Endothelial cell of umbilical vein (primary cell): ENCODE measurements at regions not wholly inside any gene's neighbourhood (a gene's known extent, or its start where the extent isn't known, plus 50 kb on each side); places are given as distances from the start of the nearest gene placed in this dataset.

Experiments used
- BruUV-seq: library from RNA; stranded (reverse); fragments of 400-500 nt; replicated peaks from 2 replicates; lab custom pipeline; 2021; lab: Mats Ljungman, UMichigan
- CTCF ChIA-PET: fragments of 300-600, 350-600 bp; sonication (Branson Sonifier 250); formaldehyde crosslinking; loops from one replicate; lab custom pipeline; 2021; ENCODE audit warnings: antibody characterized with exemption, inconsistent platforms; lab: Charles Lee
- POLR2A ChIA-PET: fragments of 300-600, 350-600 bp; sonication (Branson Sonifier 250); formaldehyde crosslinking; loops from one replicate; lab custom pipeline; 2021; ENCODE audit warnings: antibody characterized with exemption, inconsistent platforms; lab: Charles Lee
- DNase-seq: peaks from one replicate; pipeline ENCODE4 v3.0.0-alpha.2; 2011; ENCODE audit warnings: low read depth, low spot score
- FAIRE-seq: peaks from 2 replicates; lab custom pipeline; 2011; peaks lifted over from hg19 to GRCh38; lab: Jason Lieb, UNC
- H2AFZ ChIP-seq: 2 replicates; pipeline ENCODE4 v1.6.0; 2012; ENCODE audit warnings: low read depth, low read length, control low read depth, inconsistent platforms
- H3K27ac ChIP-seq: 2 replicates; pipeline ENCODE4 v1.5.1; 2011; ENCODE audit warnings: low read depth, mild to moderate bottlenecking, control low read depth, low read length, moderate library complexity; ENCODE audit not compliant: insufficient read depth
- H3K27me3 ChIP-seq, 2 experiments: 2 replicates each; pipeline versions ENCODE4 v1.6.0 to v1.6.1; 2011; ENCODE audit warnings: low read length in 2 of 2, mixed read lengths in 1 of 2; ENCODE audit not compliant: control insufficient read depth in 2 of 2, insufficient read depth in 2 of 2
- H3K36me3 ChIP-seq, 2 experiments: 2 replicates in 1 of 2; 3 replicates in 1 of 2; pipeline ENCODE4 v1.5.1; 2011; ENCODE audit warnings: low read length in 2 of 2, mild to moderate bottlenecking in 1 of 2, moderate library complexity in 1 of 2; ENCODE audit not compliant: control insufficient read depth in 2 of 2, insufficient read depth in 2 of 2; ENCODE audit errors: extremely low read depth in 1 of 2
- H3K4me1 ChIP-seq: 3 replicates; pipeline ENCODE4 v1.5.1; 2011; ENCODE audit warnings: mild to moderate bottlenecking, low read length; ENCODE audit not compliant: control insufficient read depth, insufficient read depth; ENCODE audit errors: extremely low read depth
- H3K4me2 ChIP-seq: 2 replicates; pipeline ENCODE4 v1.6.1; 2011; ENCODE audit warnings: low read length, control low read depth, mixed read lengths; ENCODE audit not compliant: insufficient read depth
- H3K4me3 ChIP-seq, 3 experiments: fragments of 200-600 bp in 1 of 3; sonication (generic), shearing (Covaris generic) in 1 of 3; replicated peaks in 1 of 3; 2 replicates each; pipeline ENCODE4 v1.5.1; 2011 to 2016; ENCODE audit warnings: control low read depth in 3 of 3, low read length in 3 of 3, mild to moderate bottlenecking in 2 of 3, inconsistent platforms in 1 of 3, low read depth in 1 of 3, moderate library complexity in 1 of 3; ENCODE audit not compliant: insufficient read depth in 1 of 3
- H3K79me2 ChIP-seq: 2 replicates; pipeline ENCODE4 v1.6.0; 2012; ENCODE audit warnings: low read length, inconsistent platforms; ENCODE audit not compliant: control insufficient read depth, insufficient read depth
- H3K9ac ChIP-seq: replicated peaks from 2 replicates; pipeline ENCODE3; 2011; ENCODE audit warnings: low read length, control low read depth; ENCODE audit not compliant: insufficient read depth; ENCODE audit errors: extremely low read depth
- H3K9me1 ChIP-seq: replicated peaks from 3 replicates; pipeline ENCODE4 v1.6.0; 2011; ENCODE audit warnings: mild to moderate bottlenecking, low read length; ENCODE audit not compliant: control insufficient read depth, insufficient read depth; ENCODE audit errors: extremely low read depth
- H3K9me3 ChIP-seq: replicated peaks from 2 replicates; pipeline ENCODE4 v1.5.1; 2012; ENCODE audit warnings: low read length, inconsistent platforms; ENCODE audit not compliant: control insufficient read depth, insufficient read depth
- H4K20me1 ChIP-seq: replicated peaks from 2 replicates; pipeline ENCODE3; 2011; ENCODE audit warnings: mild to moderate bottlenecking, low read length; ENCODE audit not compliant: control insufficient read depth, insufficient read depth; ENCODE audit errors: extremely low read depth
- CTCF ChIP-seq, 2 donors: IDR thresholded peaks; 1 replicate in 1 of 2; 2 replicates in 1 of 2; pipeline ENCODE4 v1.5.1; 2011; ENCODE audit warnings: low read length in 2 of 2, mild to moderate bottlenecking in 2 of 2, moderate library complexity in 2 of 2, control low read depth in 1 of 2, inconsistent platforms in 1 of 2, low read depth in 1 of 2; ENCODE audit not compliant: insufficient read depth in 1 of 2; ENCODE audit errors: extremely low read depth in 1 of 2
- EZH2 ChIP-seq: IDR thresholded peaks from 2 replicates; pipeline ENCODE4 v1.6.1; 2012; ENCODE audit warnings: borderline replicate concordance, low read depth, mild to moderate bottlenecking, moderate library complexity, low read length, inconsistent platforms; ENCODE audit not compliant: severe bottlenecking
- FOS ChIP-seq: IDR thresholded peaks from 2 replicates; pipeline ENCODE4 v1.6.1; 2011; ENCODE audit warnings: mild to moderate bottlenecking, low read length, moderate library complexity, borderline replicate concordance; ENCODE audit not compliant: insufficient read depth
- GATA2 ChIP-seq: IDR thresholded peaks from 2 replicates; pipeline ENCODE4 v1.7.0; 2011; ENCODE audit warnings: low read depth, mild to moderate bottlenecking, moderate library complexity, mixed read lengths, low read length; ENCODE audit not compliant: insufficient read length, insufficient read depth
- JUN ChIP-seq: IDR thresholded peaks from 2 replicates; pipeline ENCODE4 v1.6.1; 2011; ENCODE audit warnings: borderline replicate concordance, low read depth; ENCODE audit not compliant: insufficient read length, insufficient read depth
- MAX ChIP-seq: IDR thresholded peaks from 2 replicates; pipeline ENCODE4 v1.6.1; 2011; ENCODE audit not compliant: insufficient read depth, insufficient read length
- MYC ChIP-seq: IDR thresholded peaks from one replicate; pipeline ENCODE4 v1.6.1; 2011; ENCODE audit warnings: mild to moderate bottlenecking, low read depth, low read length
- POLR2A ChIP-seq: IDR thresholded peaks from 2 replicates; pipeline ENCODE4 v1.6.1; 2012; ENCODE audit warnings: low read depth, mild to moderate bottlenecking, control low read depth, low read length
- POLR2AphosphoS5 ChIP-seq: IDR thresholded peaks from 2 replicates; pipeline ENCODE4 v1.6.1; 2012; ENCODE audit warnings: low read depth, mild to moderate bottlenecking, control low read depth, low read length, moderate library complexity; ENCODE audit not compliant: insufficient read depth
- dilution Hi-C: fragments of 300-500 bp; cut with MboI; formaldehyde crosslinking; loops from one replicate; pipeline ENCODE4 v1.15.0; 2019; ENCODE audit warnings: low sequenced_read_pairs; ENCODE audit not compliant: extremely low pct_ligation_motif_present
- intact Hi-C: fragments of 100-400 bp; cut with micrococcal nuclease; formaldehyde crosslinking; loops from one replicate; pipeline ENCODE4 v1.10.0; 2022

- Histone ChIP-seq H3K9ac (no peak overlapping the region), H3K27ac (no peak overlapping the region), H3K36me3 (no peaks in the 10 kb centered on the region), H3K9me3 (no peaks in the 10 kb centered on the region), H3K9me1 (no peaks in the 10 kb centered on the region), H2AFZ (no peak overlapping the region), H3K4me3 (no peak overlapping the region), H3K79me2 (no peaks in the 10 kb centered on the region), H3K4me1 (no peaks in the 10 kb centered on the region), H3K4me2 (no peak overlapping the region), H4K20me1 (no peaks in the 10 kb centered on the region), H3K27me3 (no peaks in the 10 kb centered on the region)
- POLR2A ChIA-PET = no interaction called here
- dilution Hi-C loops = no loop called here
- BruUV-seq = no TSS peak
- no peak for DNase-seq
- CTCF ChIA-PET = no interaction called here
- intact Hi-C loops = no loop called here
- TF ChIP-seq POLR2AphosphoS5 (no peak), GATA2 (no peak), MAX (no peak), MYC (no peak), EZH2 (no peak), CTCF (IDR thresholded peaks at IDR 0.05; ENCODE audit: extremely low read depth in 1 of 2, insufficient read depth in 1 of 2, low read depth in 1 of 2, low read length in 2 of 2) (no peak), POLR2A (no peak), FOS (no peak), JUN (no peak)
- no peak for FAIRE-seq
Observed at GRCh38 chr6:97822632-97823031, 539.6 kb upstream of the MMS22L start.
